ENCODE measurements at regions not wholly inside any gene's neighbourhood (a gene's known extent, or its start where the extent isn't known, plus 50 kb on each side); places are given as distances from the start of the nearest gene placed in this dataset.
"Not testable (repeated sequence)": the region's sequence is repeated elsewhere in the genome, so short reads cannot be mapped to it uniquely, and the experiment has no call there.

GRCh38 chr5:157972579-157972978, 113.6 kb upstream of the CLINT1 start:
- no peak for DNase-seq (ENCODE audit: low spot score)

GRCh38 chr5:157971571-157972216, 112.7 kb upstream of the CLINT1 start:
- DNase-seq (ENCODE audit: low spot score) = no peak

- DNase-seq (ENCODE audit: low spot score) = not testable (repeated sequence)
Measured at GRCh38 chr5:157968570-157968969, 109.6 kb upstream of the CLINT1 start.

GRCh38 chr5:157965989-157966388, 107.0 kb upstream of the CLINT1 start:
- DNase-seq (ENCODE audit: low spot score) = no peak

- no peak for DNase-seq (ENCODE audit: low spot score)
Measured at GRCh38 chr5:157965040-157965678, 106.2 kb upstream of the CLINT1 start.

GRCh38 chr5:157963761-157964160, 104.8 kb upstream of the CLINT1 start:
- DNase-seq (ENCODE audit: low spot score) = no peak

- no peak for DNase-seq (ENCODE audit: low spot score)
Measured at GRCh38 chr5:157963244-157963643, 104.3 kb upstream of the CLINT1 start.

- DNase-seq (ENCODE audit: low spot score) = not testable (repeated sequence)
Measured at GRCh38 chr5:157962686-157963085, 103.7 kb upstream of the CLINT1 start.

GRCh38 chr5:157961896-157962590, 103.1 kb upstream of the CLINT1 start:
- DNase-seq (ENCODE audit: low spot score) = no peak

- DNase-seq (ENCODE audit: low spot score) = no peak
Measured at GRCh38 chr5:157961176-157961575, 102.2 kb upstream of the CLINT1 start.

GRCh38 chr5:157959370-157959769, 100.4 kb upstream of the CLINT1 start:
- no peak for DNase-seq (ENCODE audit: low spot score)

- DNase-seq (ENCODE audit: low spot score) = no peak
Measured at GRCh38 chr5:157956271-157956885, 97.4 kb upstream of the CLINT1 start.

- no peak for DNase-seq (ENCODE audit: low spot score)
Measured at GRCh38 chr5:157955541-157956172, 96.7 kb upstream of the CLINT1 start.

GRCh38 chr5:157952374-157952685, 93.4 kb upstream of the CLINT1 start:
- no peak for DNase-seq (ENCODE audit: low spot score)

- DNase-seq (ENCODE audit: low spot score) = no peak
Measured at GRCh38 chr5:157951673-157952373, 92.9 kb upstream of the CLINT1 start.

- no peak for DNase-seq (ENCODE audit: low spot score)
Measured at GRCh38 chr5:157949520-157949919, 90.6 kb upstream of the CLINT1 start.

GRCh38 chr5:157948738-157949410, 89.9 kb upstream of the CLINT1 start:
- DNase-seq (ENCODE audit: low spot score) = peak; percentile 74

- DNase-seq (ENCODE audit: low spot score) = no peak
Measured at GRCh38 chr5:157947156-157947555, 88.2 kb upstream of the CLINT1 start.

GRCh38 chr5:157945822-157946221, 86.9 kb upstream of the CLINT1 start:
- not testable (repeated sequence) for DNase-seq (ENCODE audit: low spot score)

GRCh38 chr5:157944938-157945337, 86.0 kb upstream of the CLINT1 start:
- no peak for DNase-seq (ENCODE audit: low spot score)

- no peak for DNase-seq (ENCODE audit: low spot score)
Measured at GRCh38 chr5:157944077-157944633, 85.2 kb upstream of the CLINT1 start.

All from CD4-positive, alpha-beta T cell treated with Interleukin-6 at 100 ng/mL for 8 hours (primary cell).